ENCODE measurements at regions not wholly inside any gene's neighbourhood (a gene's known extent, or its start where the extent isn't known, plus 50 kb on each side); places are given as distances from the start of the nearest gene placed in this dataset.

DNA sequence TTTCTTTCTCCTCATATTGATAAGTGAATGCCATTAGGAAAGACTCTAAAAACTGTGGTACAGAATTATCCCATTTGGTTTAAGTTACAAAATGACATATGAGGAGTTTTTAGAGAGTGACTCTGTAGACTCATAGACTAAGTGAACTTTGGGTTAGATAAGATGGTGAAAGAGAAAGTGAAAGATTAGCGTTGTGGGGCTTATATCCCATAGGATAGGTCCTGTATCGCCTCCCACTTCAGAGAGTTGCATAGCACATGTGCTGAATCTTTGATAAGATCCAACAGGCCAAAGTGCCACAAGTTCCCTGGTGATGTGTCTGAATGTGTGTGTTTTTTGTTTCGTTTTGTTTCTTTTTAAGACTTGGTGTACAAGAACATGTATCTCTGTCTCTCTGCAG lies 666.9 kb downstream of the MECOM start (continued):
- TF ChIP-seq REST (IDR thresholded peaks at IDR 0.05; ENCODE audit: low read depth) (no peak), EZH2phosphoT487 (IDR thresholded peaks at IDR 0.05; ENCODE audit: borderline replicate concordance) (no peak), POLR2A (IDR thresholded peaks at IDR 0.05; ENCODE audit: borderline replicate concordance, extremely low read depth, insufficient read depth, insufficient read length) (no peak), POLR2AphosphoS5 (IDR thresholded peaks at IDR 0.05; ENCODE audit: low read depth, low read length) (no peak)
- TF ChIP-seq, protein P1, sequence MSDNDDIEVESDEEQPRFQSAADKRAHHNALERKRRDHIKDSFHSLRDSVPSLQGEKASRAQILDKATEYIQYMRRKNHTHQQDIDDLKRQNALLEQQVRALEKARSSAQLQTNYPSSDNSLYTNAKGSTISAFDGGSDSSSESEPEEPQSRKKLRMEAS (IDR thresholded peaks at IDR 0.05), result no peak

- H3K4me2 ChIP-seq (ENCODE audit: low read length), result no peak overlapping the region
- no TSS peak for BruUV-seq (replicated peaks)
- H3K4me3 ChIP-seq (replicated peaks in 1 of 2; ENCODE audit: low read depth in 1 of 2, low read length in 2 of 2), result no peak overlapping the region
- no peaks in the 10 kb centered on the region for H3K9me2 ChIP-seq (ENCODE audit: insufficient read depth)
- no peak for ATAC-seq
- no peaks in the 10 kb centered on the region for H3K4me1 ChIP-seq (ENCODE audit: control insufficient read depth in 1 of 2, insufficient read depth in 2 of 2, low read length in 2 of 2)
- H3K27ac ChIP-seq (ENCODE audit: low read depth, low read length), result no peak overlapping the region
- POLR2A ChIA-PET, result no interaction called here
- RAD21 ChIA-PET (ENCODE audit: low non-redundant PET in 1 of 2, low total read pairs in 2 of 2, uncharacterized antibody in 2 of 2, unreplicated experiment in 2 of 2), result no interaction called here
- H3K36me3 ChIP-seq (ENCODE audit: control insufficient read depth in 1 of 2, insufficient read depth in 2 of 2, low read length in 2 of 2), result no peaks in the 10 kb centered on the region
- no peaks in the 10 kb centered on the region for H3K27me3 ChIP-seq (ENCODE audit: insufficient read depth, low read length)
- H3K9ac ChIP-seq (ENCODE audit: low read length), result no peak overlapping the region
- DNase-seq (ENCODE audit: low read depth, low spot score), result no peak
- H3K79me2 ChIP-seq (ENCODE audit: insufficient read depth, low read length), result no peaks in the 10 kb centered on the region
- intact Hi-C loops (cut with micrococcal nuclease), result no loop called here
- CTCF ChIA-PET, result no interaction called here
- no peaks in the 10 kb centered on the region for H4K20me1 ChIP-seq (ENCODE audit: insufficient read depth)
- H3K9me3 ChIP-seq (ENCODE audit: control insufficient read depth in 1 of 2, insufficient read depth in 1 of 2, low read depth in 1 of 2, low read length in 2 of 2), result no peaks in the 10 kb centered on the region
- TF ChIP-seq EZH2 (IDR thresholded peaks at IDR 0.05), result no peak
- no peak overlapping the region for H2AFZ ChIP-seq (ENCODE audit: low read depth, low read length, poor library complexity, severe bottlenecking)
Observed at GRCh38 chr3:168995129-168995528, 668.4 kb downstream of the MECOM start.
